Epithelial cell of prostate (primary cell): ENCODE measurements at regions not wholly inside any gene's neighbourhood (a gene's known extent, or its start where the extent isn't known, plus 50 kb on each side); places are given as distances from the start of the nearest gene placed in this dataset.
A peak's percentile ranks its signal among the peaks of the same experiment; 100 is the strongest.

Experiments
- DNase-seq: peaks from one replicate; pipeline ENCODE4 v3.0.0-alpha.2; 2011; ENCODE audit warnings: low read depth, low spot score
- H3K27ac ChIP-seq: fragments of 450-650 bp; 2 replicates; pipeline ENCODE4 v1.5.1; 2017; ENCODE audit warnings: mild to moderate bottlenecking

DNA sequence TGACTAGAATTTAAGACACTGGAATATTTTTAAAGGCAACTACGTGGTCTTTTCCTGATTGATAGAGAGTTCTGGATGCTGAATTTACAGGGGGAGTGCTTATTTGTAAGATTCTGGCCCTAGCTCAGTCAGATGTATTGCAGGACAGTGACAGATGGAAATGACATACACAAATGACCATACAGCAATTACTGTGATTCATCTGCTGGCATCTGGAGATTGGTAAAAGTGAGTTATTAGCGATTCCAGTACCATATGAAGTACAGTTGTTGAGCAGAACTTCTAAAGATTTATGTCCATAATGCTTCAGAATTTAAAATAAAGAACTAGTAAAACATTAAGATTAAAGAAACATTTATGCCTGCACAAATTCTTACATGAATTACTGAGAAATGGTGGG is 243.2 kb downstream of the CRPPA start:
- H3K27ac ChIP-seq = no peak overlapping the region
- no peak for DNase-seq

DNA sequence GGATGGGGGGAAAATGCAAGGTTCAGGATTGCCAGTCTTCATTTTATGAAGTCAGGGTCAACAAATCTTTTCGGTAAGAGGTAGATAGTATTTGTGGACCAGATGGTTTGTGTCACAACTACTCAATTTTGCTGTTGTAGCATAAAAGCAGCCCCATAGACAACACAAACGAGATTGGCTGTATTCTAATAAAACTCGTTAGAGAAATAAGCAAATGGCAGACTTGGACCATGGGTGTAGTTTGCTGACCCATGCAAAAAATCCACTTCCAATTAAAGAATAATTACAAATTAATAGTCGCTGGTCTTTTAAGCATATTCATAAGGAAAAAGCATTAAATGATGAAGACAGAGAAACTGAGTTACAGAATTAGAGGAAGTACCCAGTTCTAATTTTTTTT is 247.1 kb downstream of the CRPPA start:
- no peak overlapping the region for H3K27ac ChIP-seq
- no peak for DNase-seq

DNA sequence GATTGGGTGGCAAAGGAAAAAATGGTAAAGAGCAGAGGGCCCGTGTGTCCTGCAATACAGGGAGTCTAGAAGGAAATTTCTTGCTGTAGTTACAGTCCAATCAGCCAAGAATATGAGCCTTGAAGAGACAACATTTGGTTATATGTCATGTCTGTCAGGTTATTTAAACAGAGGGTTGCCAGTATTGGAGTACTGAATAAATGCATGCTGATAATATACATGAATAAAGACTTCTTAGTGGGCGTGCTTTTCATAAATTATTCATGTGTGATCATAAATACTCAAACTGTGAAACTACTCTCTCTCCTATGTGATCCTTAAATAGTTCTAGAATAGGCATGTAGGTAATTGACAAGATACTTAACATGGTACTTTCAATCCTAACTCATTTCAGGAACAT is 249.0 kb downstream of the CRPPA start:
- H3K27ac ChIP-seq = no peak overlapping the region

DNA sequence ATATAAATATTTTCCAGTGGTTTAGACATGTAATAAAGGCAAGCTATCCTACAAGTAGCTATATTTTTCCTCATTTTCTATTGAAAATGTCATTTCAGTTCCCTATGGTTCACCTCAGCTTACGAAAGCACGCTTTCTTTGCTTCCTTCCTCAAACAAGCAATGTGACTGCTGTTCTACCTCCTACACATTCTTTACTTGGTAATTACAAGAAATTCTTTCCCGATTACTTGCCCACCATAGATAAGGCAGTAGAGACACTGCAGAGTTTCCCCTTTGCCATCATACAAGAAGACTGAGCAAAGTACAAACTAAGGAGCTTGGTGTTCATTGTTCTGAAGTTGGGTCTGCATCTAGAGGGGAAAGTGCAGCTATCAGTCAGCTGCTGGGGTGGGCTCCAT is 249.4 kb downstream of the CRPPA start:
- DNase-seq = no peak
- no peak overlapping the region for H3K27ac ChIP-seq

More for the DNA sequence above, 249.0 kb downstream of the CRPPA start:
- DNase-seq = no peak

DNA sequence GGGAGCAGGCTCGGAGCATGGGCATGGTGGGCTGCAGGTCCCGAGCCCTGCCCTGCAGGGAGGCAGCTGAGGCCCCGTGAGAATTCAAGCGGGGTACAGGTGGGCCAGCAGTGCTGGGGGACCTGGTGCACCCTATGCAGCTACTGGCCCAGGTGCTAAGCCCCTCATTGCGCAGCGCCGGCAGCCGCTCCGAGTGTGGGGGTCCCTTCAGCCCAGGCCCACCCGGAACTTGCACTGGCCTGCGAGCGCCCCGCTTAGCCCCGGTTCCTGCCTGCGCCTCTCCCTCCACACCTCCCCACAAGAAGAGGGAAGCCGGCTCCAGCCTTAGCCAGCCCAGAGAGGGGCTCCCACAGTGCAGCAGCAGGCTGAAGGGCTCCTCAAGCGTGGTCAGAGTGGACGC is 250.7 kb downstream of the CRPPA start:
- H3K27ac ChIP-seq = no peak overlapping the region
- no peak for DNase-seq

DNA sequence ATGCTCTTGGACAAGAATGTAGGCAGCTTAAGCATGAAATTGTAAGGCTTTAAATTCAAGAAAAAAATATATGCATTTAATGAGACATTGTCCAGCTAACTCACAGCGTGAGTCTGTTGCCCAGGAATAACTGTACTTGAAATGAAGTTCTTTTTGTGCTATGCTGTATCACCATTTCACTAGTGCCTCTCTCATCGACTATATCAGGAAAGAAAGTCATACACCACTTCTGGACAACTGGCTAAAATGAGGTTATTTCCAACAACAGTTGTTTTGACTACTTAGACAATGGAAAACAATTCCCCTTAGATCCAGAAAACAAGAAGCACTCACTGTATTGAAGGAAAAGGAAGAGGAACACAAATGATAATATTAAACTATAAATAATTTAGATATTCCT is 251.8 kb downstream of the CRPPA start:
- no peak for DNase-seq
- no peak overlapping the region for H3K27ac ChIP-seq

DNA sequence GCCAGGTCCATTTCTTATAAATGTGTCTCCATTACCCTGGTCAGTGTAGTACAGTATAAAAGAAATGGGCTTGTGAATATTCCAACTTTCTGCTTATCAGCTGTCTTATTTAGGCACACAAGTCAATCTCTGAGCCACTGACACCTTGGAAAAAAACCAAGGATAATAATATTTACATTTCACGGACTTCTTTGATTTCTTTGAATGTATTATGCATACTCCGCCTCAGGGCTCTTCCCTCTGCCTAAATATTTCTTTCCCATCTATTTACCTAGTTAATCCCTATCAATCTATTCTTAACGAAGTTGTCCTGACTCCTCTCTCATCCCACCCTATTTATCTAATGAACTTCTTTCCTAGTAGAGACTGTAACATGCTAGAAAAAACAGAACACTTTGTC is 253.8 kb downstream of the CRPPA start:
- DNase-seq = no peak
- H3K27ac ChIP-seq = no peak overlapping the region

DNA sequence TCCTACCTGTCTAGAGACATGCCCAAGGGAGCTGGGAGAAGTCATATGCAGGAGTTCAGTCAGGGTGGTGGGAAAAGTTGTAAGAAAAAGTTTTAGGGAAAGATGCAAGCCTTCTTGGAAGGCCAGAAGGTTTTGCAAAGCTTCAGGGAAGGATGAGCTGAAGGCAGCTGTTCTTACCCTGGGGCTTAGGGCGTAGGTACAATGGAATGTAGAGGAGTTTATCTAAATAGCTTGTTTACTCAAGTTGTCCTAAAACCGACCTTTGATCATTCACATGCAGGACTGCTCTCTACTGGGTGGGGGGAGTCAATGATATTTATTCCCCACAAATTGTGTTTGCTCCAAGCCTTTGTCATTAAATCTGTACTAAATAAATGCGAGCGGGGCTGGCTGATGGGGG is 277.0 kb downstream of the CRPPA start:
- DNase-seq = no peak
- H3K27ac ChIP-seq = no peak overlapping the region

DNA sequence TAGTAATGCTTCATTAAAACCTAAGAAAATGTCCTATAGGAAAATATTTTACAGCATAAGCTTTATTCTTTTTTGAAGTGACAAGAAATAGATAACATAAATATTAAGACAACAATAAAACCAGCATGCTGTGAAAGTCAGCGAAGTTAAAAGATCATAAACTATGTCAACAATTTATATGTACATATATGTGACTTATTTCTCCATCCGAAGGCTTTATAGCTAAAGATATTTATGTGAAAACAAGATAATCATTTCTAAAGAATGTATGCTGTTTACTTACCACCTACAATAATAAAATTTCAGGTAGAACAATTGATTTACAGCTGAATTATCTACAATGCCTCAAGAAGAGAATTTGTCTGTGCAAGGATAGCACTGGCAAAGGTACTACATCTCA is 283.4 kb downstream of the CRPPA start:
- H3K27ac ChIP-seq = no peak overlapping the region
- no peak for DNase-seq

DNA sequence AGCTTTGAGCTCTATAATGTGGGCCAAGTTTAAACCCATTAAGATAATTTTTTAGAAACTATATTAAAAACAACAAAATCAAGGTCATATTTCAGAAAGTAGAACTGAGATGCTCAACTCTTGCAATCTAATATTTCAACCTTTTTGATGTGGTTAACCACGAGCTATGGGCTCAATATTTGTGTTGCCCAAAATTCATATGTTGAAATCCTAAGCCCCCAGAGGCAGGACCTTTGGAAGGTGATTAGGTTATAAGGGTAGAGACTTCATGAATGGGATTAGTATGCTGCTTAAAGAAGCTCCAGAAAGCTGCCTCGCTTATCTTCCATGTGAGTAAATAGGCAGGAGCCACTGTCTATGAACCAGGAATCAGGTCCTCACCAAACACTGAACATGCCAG is 284.4 kb downstream of the CRPPA start:
- DNase-seq = no peak
- H3K27ac ChIP-seq = no peak overlapping the region

DNA sequence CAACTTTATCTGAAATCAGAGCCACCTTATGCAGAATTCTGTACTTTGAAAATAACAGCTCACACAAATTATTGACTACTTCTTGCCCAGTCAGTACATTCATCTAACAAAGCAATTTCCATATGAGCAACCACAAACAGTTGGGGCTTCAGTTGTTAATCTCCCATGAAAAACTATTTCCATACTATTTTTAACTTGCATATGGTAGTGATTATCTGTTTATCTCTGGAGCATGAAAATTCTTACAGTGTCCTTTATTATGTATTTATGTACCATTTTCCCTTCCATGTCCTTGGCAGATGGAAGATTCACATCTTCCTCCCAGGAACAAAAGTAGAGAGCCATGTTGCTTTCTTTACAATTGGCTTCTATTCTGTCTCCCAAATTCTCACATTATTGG is 285.7 kb downstream of the CRPPA start:
- H3K27ac ChIP-seq = no peak overlapping the region
- DNase-seq = no peak

DNA sequence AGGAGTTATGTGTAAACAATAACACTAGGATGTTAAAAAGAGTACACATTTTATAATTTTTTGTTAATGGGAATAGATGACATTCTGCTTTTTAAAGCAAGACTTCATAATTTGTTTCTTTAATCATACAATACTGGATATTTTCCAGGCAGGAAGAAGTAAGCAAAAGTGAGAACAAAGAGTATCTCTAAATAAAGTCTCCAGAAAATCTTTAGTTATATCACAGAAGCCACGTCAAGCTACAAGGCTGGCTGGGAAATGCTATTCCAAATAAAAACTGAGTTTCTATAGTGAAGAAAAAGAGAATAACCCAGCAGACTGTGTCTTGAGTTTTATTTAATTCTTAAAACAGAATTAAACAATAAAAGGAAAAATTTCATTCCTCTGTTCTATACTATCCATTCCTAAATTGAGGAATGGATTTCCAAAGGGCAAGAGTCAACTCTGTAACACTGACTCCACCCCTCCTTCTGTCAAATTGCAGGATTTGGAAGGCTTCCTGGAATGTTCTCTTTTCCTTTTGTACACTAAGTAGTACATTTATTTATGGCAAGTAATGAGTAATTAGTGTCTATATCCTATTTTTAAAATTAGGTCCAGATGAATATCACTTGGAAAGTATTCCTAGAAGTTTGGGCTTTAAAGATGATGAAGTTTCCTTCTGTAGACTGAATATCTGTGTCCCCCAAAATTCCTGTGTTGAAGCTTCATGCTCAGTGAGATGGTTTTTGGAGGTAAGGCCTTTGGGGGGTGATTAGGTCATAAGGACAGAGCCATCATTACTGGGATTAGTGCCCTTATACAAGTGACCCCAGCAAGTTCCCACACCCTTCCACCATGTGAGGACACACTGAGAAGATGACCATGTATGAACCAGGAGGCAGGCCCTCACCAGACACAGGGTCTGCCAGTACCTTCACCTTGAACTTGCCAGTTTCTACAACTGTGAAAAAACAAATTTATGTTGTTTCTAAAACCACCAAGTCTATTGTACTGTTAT is 290.9 kb downstream of the CRPPA start:
- no peak for DNase-seq
- peak overlapping the region; percentile 84 for H3K27ac ChIP-seq

DNA sequence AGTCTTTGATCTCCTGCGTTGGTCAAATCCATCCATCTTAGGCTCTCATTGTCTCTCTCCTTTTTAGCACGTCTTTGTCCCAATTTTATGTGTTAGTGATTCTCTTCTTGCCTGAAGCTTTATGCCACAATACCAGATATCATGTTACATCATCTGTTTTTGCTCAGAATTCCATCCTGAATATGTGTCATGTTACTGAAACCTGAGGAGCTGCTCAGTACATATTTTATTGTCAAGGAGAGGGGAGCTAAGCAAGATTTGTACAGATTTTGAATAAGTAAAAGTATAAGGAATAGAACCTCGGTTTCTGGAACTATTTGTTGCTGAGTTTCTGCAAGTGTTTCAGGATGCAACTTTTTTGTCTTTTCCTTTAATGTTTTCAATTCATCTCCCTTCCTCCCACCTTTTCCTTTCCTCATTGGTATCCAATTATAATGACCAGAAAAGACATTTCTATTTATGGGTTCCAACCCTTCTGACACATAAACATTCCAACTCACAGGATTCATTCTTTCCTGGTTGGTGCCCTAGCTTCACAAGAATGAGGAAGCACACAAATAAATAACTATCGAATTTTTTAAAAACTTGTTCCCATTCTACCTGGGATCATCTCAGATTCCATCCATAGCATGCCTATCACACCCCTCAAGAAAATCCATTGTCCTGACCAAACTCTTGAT is 291.8 kb downstream of the CRPPA start:
- H3K27ac ChIP-seq = peak overlapping the region; percentile 84
- DNase-seq = peak; percentile 29

DNA sequence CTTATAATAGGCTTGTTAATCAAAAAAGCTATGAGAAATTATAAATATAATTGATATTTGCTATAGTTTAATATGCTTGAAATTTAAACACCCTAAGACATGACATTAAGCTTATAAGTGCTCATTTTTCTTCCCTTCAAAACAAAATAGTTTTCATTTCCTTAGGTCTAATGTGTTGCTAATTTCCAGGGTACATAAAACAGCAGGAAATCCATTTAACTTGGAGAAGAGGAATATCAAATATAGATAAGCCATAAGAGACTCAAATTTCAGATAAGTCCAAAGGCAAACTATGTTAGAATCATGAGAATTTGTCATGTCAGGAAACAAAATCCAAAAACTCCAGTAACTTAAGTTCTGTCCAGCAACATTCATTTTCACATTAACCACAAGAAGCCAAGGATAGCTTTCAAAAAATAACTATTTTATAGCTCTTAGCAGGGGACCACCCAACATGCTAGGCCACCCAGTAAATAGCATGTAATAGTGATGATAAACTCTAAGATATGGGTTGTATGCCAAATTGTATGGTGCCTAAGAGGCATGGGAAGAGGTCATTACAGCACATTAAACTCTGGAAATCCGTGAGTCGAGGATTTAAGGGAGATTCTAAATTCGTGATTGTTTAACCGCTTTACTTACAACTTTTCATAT is 298.1 kb downstream of the CRPPA start:
- no peak overlapping the region for H3K27ac ChIP-seq
- no peak for DNase-seq

DNA sequence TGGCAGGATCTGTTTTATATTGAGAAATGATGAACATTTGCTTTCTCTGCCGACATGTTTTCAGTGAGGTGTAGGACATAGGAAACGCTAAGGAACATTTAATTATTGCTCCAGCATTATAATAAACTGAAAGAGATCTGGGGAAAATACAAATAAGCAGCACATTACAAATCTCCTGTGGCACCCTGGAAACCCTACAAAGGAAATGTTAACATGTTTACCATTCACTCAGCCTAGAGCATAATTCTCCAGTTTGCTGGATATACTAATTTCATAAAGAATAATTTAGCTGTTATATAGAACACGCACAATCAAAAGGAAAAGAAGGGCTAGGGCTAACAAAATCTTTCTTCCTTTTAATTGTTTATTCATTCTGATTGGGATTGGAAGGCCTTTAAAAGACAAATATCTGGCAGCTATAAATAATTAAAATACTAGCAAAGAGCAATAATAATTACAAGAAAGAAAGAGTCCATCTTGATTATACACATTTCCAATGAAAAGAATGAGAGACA is 299.4 kb downstream of the CRPPA start:
- DNase-seq = no peak
- H3K27ac ChIP-seq = no peak overlapping the region

DNA sequence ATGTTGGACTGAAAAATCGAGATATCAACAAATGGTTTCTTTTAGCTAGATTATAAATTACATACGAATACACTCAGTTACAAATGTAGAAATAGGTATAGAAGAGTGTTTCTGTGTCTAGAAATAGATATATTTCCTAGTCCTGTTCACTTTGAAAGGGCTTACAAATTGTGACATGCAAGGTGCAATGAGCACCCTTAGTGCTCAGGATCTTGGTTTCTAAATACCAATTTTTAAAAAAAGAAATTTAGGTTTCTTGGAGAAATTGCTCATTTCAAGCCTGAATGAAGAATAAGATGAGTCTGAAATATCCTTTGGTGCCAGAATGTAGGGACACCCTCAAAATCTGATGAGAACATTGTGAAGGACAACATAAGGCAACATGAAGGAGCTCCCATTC is 306.0 kb downstream of the CRPPA start:
- no peak overlapping the region for H3K27ac ChIP-seq
- no peak for DNase-seq

DNA sequence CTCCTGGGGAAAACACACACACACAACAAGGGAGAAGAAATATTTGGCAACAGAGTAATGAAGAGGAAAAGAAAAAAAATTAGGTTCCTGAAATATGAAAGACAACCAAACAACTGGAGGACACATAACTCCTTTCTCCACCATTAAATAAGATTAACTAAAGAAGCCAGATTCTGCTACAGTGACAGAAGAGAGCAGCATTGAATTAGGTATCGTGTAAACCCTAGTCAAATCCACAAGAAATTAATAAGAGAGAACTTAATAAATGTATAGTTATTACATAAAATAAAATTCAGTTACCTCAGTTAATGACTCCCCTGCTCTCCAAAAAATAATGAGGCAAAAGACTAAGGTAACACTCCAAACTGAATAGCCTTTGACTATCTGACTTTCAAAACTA is 306.7 kb downstream of the CRPPA start:
- H3K27ac ChIP-seq = no peak overlapping the region
- peak; percentile 6 for DNase-seq

DNA sequence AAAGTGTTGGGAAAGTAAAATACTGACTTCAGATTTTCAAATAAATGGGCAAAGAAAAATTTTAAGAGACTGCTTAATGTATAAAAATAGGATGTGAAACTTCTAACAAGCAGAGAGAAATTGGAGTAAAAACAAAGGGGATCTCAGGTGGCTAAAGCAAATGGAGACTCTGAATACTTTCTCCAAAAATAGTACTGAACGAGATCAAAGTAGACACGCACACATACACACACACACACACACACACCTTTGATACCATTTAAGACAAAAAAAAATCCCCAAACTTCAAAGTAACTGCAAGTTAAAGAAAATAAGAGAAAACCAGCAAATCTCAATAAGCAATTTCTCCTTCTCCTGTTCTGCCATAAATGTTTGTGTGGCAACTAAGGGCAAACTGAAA is 307.3 kb downstream of the CRPPA start:
- H3K27ac ChIP-seq = no peak overlapping the region
- DNase-seq = no peak

DNA sequence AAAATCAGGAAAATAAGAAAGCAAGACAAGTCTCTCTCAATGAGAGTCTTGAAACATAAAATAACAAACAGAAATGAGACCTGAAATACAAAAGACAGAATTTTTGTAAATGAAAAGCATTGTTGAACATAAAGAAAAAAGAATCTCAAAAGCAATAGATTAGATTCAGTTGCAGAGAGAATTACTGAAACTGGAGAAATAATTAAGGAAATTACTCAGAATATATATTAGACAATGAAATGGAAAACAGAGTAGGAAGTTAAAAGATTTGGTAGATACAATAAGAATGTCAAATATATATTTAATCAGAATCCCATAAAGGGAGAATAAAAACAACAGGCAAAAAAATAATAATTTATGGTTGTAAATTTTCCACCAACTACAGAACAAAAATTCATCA is 308.3 kb downstream of the CRPPA start:
- DNase-seq = no peak
- no peak overlapping the region for H3K27ac ChIP-seq

DNA sequence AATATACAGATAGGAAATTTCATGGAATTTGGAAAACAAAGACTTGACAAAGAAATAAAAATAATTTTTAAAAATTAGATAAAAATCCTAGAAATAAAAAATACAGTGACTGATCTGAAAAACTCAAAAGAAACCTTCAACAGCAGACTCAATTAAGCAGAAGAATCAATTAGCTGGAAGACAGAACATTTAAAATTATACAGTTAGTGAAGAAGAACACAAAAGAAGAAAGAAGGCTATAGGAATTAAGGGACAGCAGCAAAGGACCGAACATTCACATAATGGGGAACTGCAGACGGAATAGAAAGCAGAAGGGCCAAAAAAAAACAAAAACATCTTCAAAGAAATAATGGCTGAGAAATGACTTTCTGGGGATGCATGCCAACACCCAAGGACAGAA is 314.5 kb downstream of the CRPPA start:
- DNase-seq = no peak
- H3K27ac ChIP-seq = no peak overlapping the region

DNA sequence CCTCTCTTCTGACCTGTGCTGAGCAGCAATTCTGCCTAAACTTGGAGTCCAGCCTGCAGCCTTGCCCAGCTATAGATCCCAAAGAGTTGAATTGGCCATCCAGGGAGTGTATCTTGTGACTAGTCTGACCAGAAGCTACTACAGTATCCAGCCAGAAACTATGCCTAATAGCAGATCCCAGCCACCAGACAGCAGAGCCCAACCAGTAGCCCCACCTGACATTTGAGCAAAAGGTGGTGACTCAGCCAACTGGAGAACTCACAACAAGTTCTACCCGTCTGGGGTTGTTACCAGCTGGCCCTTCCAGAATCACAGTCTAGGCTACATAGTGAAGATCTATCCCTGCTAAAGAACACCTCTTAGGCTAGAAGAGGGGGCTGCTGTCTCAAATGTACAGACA is 315.0 kb downstream of the CRPPA start:
- no peak overlapping the region for H3K27ac ChIP-seq
- no peak for DNase-seq
